ENCODE measurements at regions not wholly inside any gene's neighbourhood (a gene's known extent, or its start where the extent isn't known, plus 50 kb on each side); places are given as distances from the start of the nearest gene placed in this dataset.

- no peak for TF ChIP-seq CTCF (IDR thresholded peaks at IDR 0.05)
- no peak for TF ChIP-seq POLR2AphosphoS5 (IDR thresholded peaks at IDR 0.05)
- no peak for TF ChIP-seq EP300 (IDR thresholded peaks at IDR 0.05; ENCODE audit: low read depth)
- TF ChIP-seq POLR2A (IDR thresholded peaks at IDR 0.05) = no peak
- intact Hi-C loops (cut with DNase I; ENCODE audit: low total_unique reads) = no loop called here
- DNase-seq = no peak
Observed at GRCh38 chr14:26990946-26991345, 393.1 kb upstream of the NOVA1 start.

GRCh38 chr14:26992403-26993115 is 394.7 kb upstream of the NOVA1 start:
- intact Hi-C loops (cut with DNase I; ENCODE audit: low total_unique reads) (no loop called here), in situ Hi-C loops (cut with MboI; ENCODE audit: low pct_ligation_motif_present in 1 of 4, low pct_unique_long_range_greater_than_20kb in 1 of 4, low sequenced_read_pairs in 3 of 4) (loop anchor here in 1 of 4 donors (25.0 kb wide), 1 partner anchor 1180 kb away; no protein-coding TSS in a partner anchor)
- H3K27ac ChIP-seq = peak overlapping the region; percentile 50 to 68 (median 60)
- WGBS, 2 donors (ENCODE audit: low coverage in 1 of 2) = 14 to 44% methylated on average over 3 of the region's 3 CpGs
- TF ChIP-seq CTCF (IDR thresholded peaks at IDR 0.05) (no peak), POLR2A (IDR thresholded peaks at IDR 0.05) (no peak), POLR2AphosphoS5 (IDR thresholded peaks at IDR 0.05) (peak in 2 of 3 donors; percentile 17 to 42)
- H3K27me3 ChIP-seq = no peaks in the 10 kb centered on the region
- H3K9me3 ChIP-seq = no peaks in the 10 kb centered on the region
- no peak overlapping the region for H3K4me3 ChIP-seq
- no peak for DNase-seq
- H3K4me1 ChIP-seq = peaks cover 0 to 19% (median 9%) of the 10 kb centered on the region in 4 donors
- H3K36me3 ChIP-seq = no peaks in the 10 kb centered on the region

More at GRCh38 chr14:26990946-26991345, 393.1 kb upstream of the NOVA1 start:
- H3K27ac ChIP-seq = no peak overlapping the region
- H3K27me3 ChIP-seq = no peaks in the 10 kb centered on the region
- H3K9me3 ChIP-seq = no peaks in the 10 kb centered on the region
- H3K4me3 ChIP-seq = no peak overlapping the region
- peaks cover 0 to 19% (median 9%) of the 10 kb centered on the region in 4 donors for H3K4me1 ChIP-seq
- H3K36me3 ChIP-seq = no peaks in the 10 kb centered on the region
- in situ Hi-C loops (cut with MboI; ENCODE audit: low pct_ligation_motif_present in 1 of 4, low pct_unique_long_range_greater_than_20kb in 1 of 4, low sequenced_read_pairs in 3 of 4) = loop anchor here in 1 of 4 donors (25.0 kb wide), 1 partner anchor 1179 kb away; no protein-coding TSS in a partner anchor

GRCh38 chr14:26993556-26993955 is 395.7 kb upstream of the NOVA1 start:
- WGBS, 2 donors (ENCODE audit: low coverage in 1 of 2) = 40% methylated on average over 2 of the region's 2 CpGs; no CpG with 5 or more reads in 1 of the 2 donors

GRCh38 chr14:26995301-26995700 is 397.5 kb upstream of the NOVA1 start:
- intact Hi-C loops (cut with DNase I; ENCODE audit: low total_unique reads) (no loop called here), in situ Hi-C loops (cut with MboI; ENCODE audit: low pct_ligation_motif_present in 1 of 4, low pct_unique_long_range_greater_than_20kb in 1 of 4, low sequenced_read_pairs in 3 of 4) (loop anchor here in 1 of 4 donors (25.0 kb wide), 1 partner anchor 1183 kb away; no protein-coding TSS in a partner anchor)
- no peak for DNase-seq
- H3K4me1 ChIP-seq = peaks cover 0 to 19% (median 9%) of the 10 kb centered on the region in 4 donors
- H3K27ac ChIP-seq = no peak overlapping the region
- no peak overlapping the region for H3K4me3 ChIP-seq
- no peaks in the 10 kb centered on the region for H3K9me3 ChIP-seq
- no peaks in the 10 kb centered on the region for H3K27me3 ChIP-seq
- no peaks in the 10 kb centered on the region for H3K36me3 ChIP-seq
- TF ChIP-seq EP300 (IDR thresholded peaks at IDR 0.05; ENCODE audit: low read depth) = no peak
- TF ChIP-seq POLR2A (IDR thresholded peaks at IDR 0.05) = no peak
- no peak for TF ChIP-seq POLR2AphosphoS5 (IDR thresholded peaks at IDR 0.05)
- no peak for TF ChIP-seq CTCF (IDR thresholded peaks at IDR 0.05)

More at GRCh38 chr14:26993556-26993955, 395.7 kb upstream of the NOVA1 start:
- no peak for DNase-seq
- no peaks in the 10 kb centered on the region for H3K27me3 ChIP-seq
- H3K36me3 ChIP-seq = no peaks in the 10 kb centered on the region
- intact Hi-C loops (cut with DNase I; ENCODE audit: low total_unique reads) (no loop called here), in situ Hi-C loops (cut with MboI; ENCODE audit: low pct_ligation_motif_present in 1 of 4, low pct_unique_long_range_greater_than_20kb in 1 of 4, low sequenced_read_pairs in 3 of 4) (loop anchor here in 1 of 4 donors (25.0 kb wide), 1 partner anchor 1181 kb away; no protein-coding TSS in a partner anchor)
- peak overlapping the region in 3 of 4 donors; percentile 50 to 68 (median 65) for H3K27ac ChIP-seq
- H3K4me1 ChIP-seq = peaks cover 0 to 19% (median 9%) of the 10 kb centered on the region in 4 donors
- TF ChIP-seq POLR2AphosphoS5 (IDR thresholded peaks at IDR 0.05) (no peak), CTCF (IDR thresholded peaks at IDR 0.05) (no peak), POLR2A (IDR thresholded peaks at IDR 0.05) (no peak), EP300 (IDR thresholded peaks at IDR 0.05; ENCODE audit: low read depth) (no peak)
- no peak overlapping the region for H3K4me3 ChIP-seq
- no peaks in the 10 kb centered on the region for H3K9me3 ChIP-seq
